Memory B cell (primary cell): ENCODE measurements at regions not wholly inside any gene's neighbourhood (a gene's known extent, or its start where the extent isn't known, plus 50 kb on each side); places are given as distances from the start of the nearest gene placed in this dataset.

Experiments used
- ATAC-seq: fragments of 150-1000 bp; cut with Tn5 transposase; 2 replicates; pipeline ENCODE4 v1.10.0; 2021; ENCODE audit warnings: low read depth, mild to moderate bottlenecking, moderate library complexity
- DNase-seq, 2 donors: peaks; one replicate each; pipeline ENCODE4 v3.0.0; 2022; ENCODE audit warnings: low spot score in 2 of 2
- H3K27ac Mint-ChIP-seq: one replicate; pipeline ENCODE4 v1.8.0; 2022; ENCODE audit warnings: mild to moderate bottlenecking, moderate library complexity, mixed read lengths
- H3K27me3 Mint-ChIP-seq: one replicate; pipeline ENCODE4 v1.8.0; 2022; ENCODE audit warnings: mixed read lengths
- H3K36me3 Mint-ChIP-seq: one replicate; pipeline ENCODE4 v1.8.0; 2022; ENCODE audit warnings: mild to moderate bottlenecking, mixed read lengths
- H3K4me1 Mint-ChIP-seq: one replicate; pipeline ENCODE4 v1.8.0; 2022; ENCODE audit warnings: mixed read lengths
- H3K4me3 Mint-ChIP-seq: one replicate; pipeline ENCODE4 v1.8.0; 2022; ENCODE audit warnings: mild to moderate bottlenecking, moderate library complexity, mixed read lengths
- H3K9me3 Mint-ChIP-seq: one replicate; pipeline ENCODE4 v1.8.0; 2022; ENCODE audit warnings: mixed read lengths

DNA sequence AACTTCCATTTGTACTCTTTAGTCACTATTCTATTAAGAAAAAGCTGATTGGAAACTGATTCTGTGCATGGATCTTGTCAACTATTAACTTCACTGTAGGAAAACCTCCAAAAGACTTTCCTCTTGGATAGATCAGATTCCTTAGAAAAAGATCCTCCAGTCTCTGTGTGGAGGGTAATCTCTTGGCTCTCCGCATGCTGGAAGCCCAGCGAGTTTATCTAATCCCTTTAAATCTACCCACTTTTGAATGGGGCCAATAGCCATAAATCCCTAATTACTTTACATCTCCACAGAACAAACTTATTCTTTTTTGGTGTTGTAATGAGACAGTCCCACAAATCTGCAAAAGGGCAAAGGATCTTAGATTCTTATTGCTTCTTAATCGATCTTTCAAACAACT is 1206.4 kb upstream of the ADGRL4 start:
- peaks cover 6% of the 10 kb centered on the region for H3K4me1 Mint-ChIP-seq
- no peak overlapping the region for H3K27ac Mint-ChIP-seq
- H3K4me3 Mint-ChIP-seq: no peak overlapping the region
- DNase-seq (no peak), ATAC-seq (no peak)
- H3K36me3 Mint-ChIP-seq: no peaks in the 10 kb centered on the region
- H3K9me3 Mint-ChIP-seq: peaks cover 1% of the 10 kb centered on the region
- H3K27me3 Mint-ChIP-seq: no peaks in the 10 kb centered on the region

DNA sequence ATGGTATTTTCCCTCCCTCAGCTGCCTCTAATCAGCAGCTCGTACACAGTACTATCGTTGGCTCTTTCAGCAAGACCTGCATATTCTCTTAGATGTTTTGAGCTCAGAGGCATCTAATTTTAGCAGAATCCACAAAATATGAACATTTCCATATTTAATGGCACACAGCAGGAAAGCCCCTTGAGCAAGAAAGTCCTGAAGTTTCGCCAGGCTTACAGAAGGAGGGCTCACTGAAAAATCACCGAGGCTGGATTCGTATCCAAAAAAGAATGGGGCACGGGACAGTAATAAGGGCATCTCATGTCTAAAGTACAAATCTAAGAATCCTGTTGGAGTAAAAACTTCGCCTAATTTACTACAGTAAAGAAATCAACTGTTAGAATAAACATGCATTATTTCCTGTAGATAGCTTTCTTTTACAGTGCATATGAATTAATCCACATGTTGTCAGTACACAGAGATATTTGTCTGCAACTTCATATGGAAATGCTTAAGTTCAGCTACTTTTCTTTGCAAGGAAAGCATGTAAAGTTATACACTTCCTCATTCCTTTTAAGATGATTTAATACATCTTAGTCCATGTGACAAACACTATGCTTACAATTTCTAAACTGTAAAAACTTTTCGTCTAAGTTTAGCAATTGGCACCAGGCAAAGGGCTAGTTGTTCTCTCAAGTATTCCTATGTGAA is 1205.3 kb upstream of the ADGRL4 start:
- no peak overlapping the region for H3K4me3 Mint-ChIP-seq
- H3K36me3 Mint-ChIP-seq: no peaks in the 10 kb centered on the region
- no peak for DNase-seq
- ATAC-seq: no peak
- peaks cover 1% of the 10 kb centered on the region for H3K9me3 Mint-ChIP-seq
- peaks cover 6% of the 10 kb centered on the region for H3K4me1 Mint-ChIP-seq
- H3K27me3 Mint-ChIP-seq: no peaks in the 10 kb centered on the region
- H3K27ac Mint-ChIP-seq: no peak overlapping the region

DNA sequence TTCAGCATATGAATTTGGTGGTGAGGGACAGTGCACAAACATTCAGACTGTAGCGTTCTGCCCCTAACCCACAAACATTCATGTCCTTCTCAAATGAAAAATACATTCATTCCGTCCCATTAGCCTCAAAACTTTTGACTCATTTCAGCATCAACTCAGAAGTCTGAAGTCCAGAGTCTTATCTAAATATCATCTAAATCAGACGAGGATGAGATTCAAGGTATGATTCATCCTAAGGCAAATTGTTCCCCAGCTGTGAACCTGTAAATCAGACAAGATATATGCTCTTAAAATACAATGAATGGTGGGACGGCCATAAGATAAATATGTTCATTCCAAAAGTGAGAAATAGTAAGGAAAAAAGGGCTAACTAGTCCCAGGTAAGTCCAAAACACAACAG is 1195.6 kb upstream of the ADGRL4 start:
- H3K4me3 Mint-ChIP-seq: no peak overlapping the region
- H3K27ac Mint-ChIP-seq: no peak overlapping the region
- H3K9me3 Mint-ChIP-seq: peaks cover 5% of the 10 kb centered on the region
- DNase-seq (no peak), ATAC-seq (no peak)
- no peaks in the 10 kb centered on the region for H3K4me1 Mint-ChIP-seq
- no peaks in the 10 kb centered on the region for H3K27me3 Mint-ChIP-seq
- H3K36me3 Mint-ChIP-seq: no peaks in the 10 kb centered on the region

DNA sequence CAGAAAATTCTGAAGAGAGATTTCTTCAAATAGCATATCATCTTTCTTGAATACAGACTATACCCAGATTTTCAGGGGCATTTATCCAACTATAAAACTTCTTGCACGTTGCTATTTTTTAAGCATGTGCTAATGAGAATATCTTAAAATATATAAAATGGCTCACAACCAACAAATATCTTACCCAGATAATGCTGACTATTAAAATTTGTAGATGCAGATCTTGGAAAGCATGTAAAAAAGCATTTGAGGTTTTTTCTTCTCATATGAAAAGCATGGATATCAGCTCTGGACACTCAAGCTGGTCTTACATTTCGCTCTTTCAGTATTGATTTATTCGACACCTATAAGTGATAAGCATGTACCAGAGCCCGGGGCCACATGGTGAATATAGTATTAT is 1187.7 kb upstream of the ADGRL4 start:
- no peaks in the 10 kb centered on the region for H3K36me3 Mint-ChIP-seq
- no peaks in the 10 kb centered on the region for H3K9me3 Mint-ChIP-seq
- H3K27ac Mint-ChIP-seq: no peak overlapping the region
- no peak for ATAC-seq
- no peaks in the 10 kb centered on the region for H3K4me1 Mint-ChIP-seq
- no peaks in the 10 kb centered on the region for H3K27me3 Mint-ChIP-seq
- DNase-seq: no peak
- H3K4me3 Mint-ChIP-seq: no peak overlapping the region

DNA sequence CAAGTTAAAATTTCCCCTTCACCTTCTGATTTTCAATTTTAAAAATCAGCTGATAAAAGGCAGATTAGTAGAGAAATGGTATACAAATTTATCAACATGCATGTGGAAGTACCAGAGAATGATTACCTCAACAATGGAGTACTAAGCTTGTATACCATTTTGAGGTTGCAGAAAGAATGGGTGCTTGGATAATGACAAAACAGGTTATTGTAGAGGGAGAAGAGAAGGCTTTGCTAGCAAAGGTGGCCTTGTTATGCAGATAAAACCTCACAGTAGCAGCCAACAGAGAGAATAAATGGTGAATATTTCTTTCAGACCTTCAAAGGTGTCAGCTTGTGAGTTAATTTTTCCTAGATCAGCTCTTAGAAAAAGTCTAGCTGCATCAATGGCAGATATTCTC is 1174.9 kb upstream of the ADGRL4 start:
- Mint-ChIP-seq H3K27me3 (no peaks in the 10 kb centered on the region), H3K36me3 (no peaks in the 10 kb centered on the region), H3K4me3 (no peak overlapping the region), H3K27ac (no peak overlapping the region), H3K4me1 (no peaks in the 10 kb centered on the region), H3K9me3 (peaks cover 6% of the 10 kb centered on the region)
- ATAC-seq (no peak), DNase-seq (no peak)

DNA sequence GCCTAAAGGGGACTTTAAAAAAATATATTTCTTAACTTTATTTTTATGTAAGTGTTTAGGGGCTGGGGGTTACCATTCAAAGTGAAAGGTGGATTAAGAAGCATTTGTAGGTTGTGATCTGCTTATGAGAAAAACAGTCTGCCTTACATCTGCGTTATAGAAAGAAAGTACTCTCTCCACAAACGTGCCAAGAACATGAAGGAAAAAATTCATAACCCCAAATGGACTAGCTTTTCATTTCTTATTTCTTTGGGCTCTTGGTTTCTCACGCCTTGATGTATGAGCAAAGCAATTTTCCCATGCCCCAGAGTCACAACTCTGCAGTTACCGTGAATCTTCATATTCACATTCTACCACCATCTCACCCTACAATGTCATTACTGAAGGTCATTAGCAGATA is 1165.1 kb upstream of the ADGRL4 start:
- peaks cover 6% of the 10 kb centered on the region for H3K9me3 Mint-ChIP-seq
- H3K4me1 Mint-ChIP-seq: no peaks in the 10 kb centered on the region
- DNase-seq: no peak
- H3K27me3 Mint-ChIP-seq: no peaks in the 10 kb centered on the region
- no peak overlapping the region for H3K27ac Mint-ChIP-seq
- no peaks in the 10 kb centered on the region for H3K36me3 Mint-ChIP-seq
- H3K4me3 Mint-ChIP-seq: no peak overlapping the region
- ATAC-seq: no peak

DNA sequence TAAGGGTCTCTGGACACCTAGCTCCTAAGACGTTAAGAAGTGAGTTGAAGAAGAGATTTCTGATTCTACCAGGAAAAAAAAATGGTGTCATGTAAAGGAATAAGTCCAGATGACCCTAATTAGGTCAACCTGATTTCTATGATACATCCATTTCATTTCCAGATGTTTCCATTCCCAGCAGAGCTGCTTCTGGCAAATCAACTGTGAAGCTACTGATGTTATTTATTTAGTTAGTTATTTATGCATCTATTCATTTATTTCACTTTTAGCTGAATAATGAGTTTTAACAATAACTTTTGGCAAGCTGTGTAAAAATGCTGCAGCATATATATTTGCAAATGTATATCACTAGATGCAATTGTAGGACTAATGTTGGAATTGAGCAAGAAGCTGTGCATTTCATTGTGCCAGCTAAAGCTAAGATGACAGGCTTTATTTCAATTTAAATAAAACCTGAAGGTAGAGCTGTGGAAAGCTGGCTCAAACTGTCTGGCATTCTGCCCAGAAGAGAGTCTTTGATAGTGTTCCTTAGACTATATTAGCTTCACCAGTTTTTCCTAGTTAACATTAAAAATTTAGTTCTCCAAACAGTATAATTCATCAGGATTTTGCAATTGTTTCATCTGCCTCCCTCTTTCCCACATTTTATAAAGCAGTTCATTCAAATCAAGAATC is 1164.4 kb upstream of the ADGRL4 start:
- H3K36me3 Mint-ChIP-seq: no peaks in the 10 kb centered on the region
- H3K27me3 Mint-ChIP-seq: no peaks in the 10 kb centered on the region
- H3K4me1 Mint-ChIP-seq: no peaks in the 10 kb centered on the region
- ATAC-seq: no peak
- no peak overlapping the region for H3K4me3 Mint-ChIP-seq
- no peak for DNase-seq
- no peak overlapping the region for H3K27ac Mint-ChIP-seq
- H3K9me3 Mint-ChIP-seq: peaks cover 2% of the 10 kb centered on the region

DNA sequence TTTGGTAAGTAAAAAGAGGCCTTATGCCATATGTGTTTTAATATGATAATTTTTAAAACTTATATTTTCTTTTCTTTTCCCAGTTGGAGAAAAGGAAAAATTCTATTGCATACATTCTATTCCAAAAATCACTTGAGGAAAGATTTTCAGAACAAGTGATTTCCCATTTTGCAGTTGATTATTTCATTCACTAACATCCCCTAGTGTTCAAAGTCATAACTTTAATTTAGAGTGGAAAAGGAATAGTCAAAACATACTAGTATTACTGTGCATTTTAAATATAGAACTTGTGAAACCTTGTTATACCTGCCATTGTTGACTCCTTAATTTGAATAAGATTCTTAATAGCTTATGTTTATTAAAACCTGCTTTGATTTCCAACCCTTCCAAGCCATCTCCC is 1157.6 kb upstream of the ADGRL4 start:
- DNase-seq (no peak), ATAC-seq (no peak)
- H3K9me3 Mint-ChIP-seq: no peaks in the 10 kb centered on the region
- no peaks in the 10 kb centered on the region for H3K4me1 Mint-ChIP-seq
- H3K27me3 Mint-ChIP-seq: no peaks in the 10 kb centered on the region
- H3K4me3 Mint-ChIP-seq: no peak overlapping the region
- no peaks in the 10 kb centered on the region for H3K36me3 Mint-ChIP-seq
- H3K27ac Mint-ChIP-seq: no peak overlapping the region

DNA sequence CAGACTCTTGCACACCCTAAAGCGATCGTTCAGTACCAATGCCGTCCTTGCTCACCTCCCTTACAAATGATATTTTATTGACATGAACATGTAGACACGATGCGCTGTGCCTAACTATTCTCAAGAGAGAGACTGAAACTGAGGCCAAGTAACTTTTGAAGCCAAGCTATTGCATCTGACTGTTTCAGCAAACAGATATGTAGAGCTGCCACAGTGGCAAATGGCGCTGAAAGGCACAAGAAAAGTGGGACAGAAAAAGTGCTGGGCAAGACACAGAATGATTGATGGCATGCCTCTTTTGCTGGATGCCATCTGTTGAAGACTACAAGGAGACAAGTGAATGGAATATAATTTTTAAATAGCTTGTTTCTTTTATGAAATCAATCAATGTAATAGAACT is 1157.2 kb upstream of the ADGRL4 start:
- Mint-ChIP-seq H3K4me1 (no peaks in the 10 kb centered on the region), H3K36me3 (no peaks in the 10 kb centered on the region), H3K4me3 (no peak overlapping the region), H3K9me3 (no peaks in the 10 kb centered on the region), H3K27me3 (no peaks in the 10 kb centered on the region), H3K27ac (no peak overlapping the region)
- ATAC-seq (no peak), DNase-seq (no peak)

DNA sequence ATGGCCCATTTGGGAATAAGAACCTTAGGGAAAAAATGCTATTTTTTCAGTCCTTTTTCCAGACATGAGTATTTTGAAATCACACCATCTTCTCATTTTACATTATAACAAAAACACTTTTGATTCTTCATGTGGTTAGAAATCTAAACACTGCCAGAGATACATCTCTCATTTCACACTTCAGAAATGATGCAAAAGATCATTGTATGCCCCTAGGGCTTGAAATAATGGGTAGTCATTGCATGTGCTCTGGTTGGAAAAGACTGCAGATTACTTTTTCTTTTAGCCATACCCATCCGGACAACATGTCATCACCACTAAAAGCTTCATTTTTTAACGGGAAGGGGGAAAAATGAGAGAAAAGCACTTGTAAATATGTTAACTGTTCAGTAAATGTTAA is 1152.2 kb upstream of the ADGRL4 start:
- Mint-ChIP-seq H3K27ac (no peak overlapping the region), H3K36me3 (no peaks in the 10 kb centered on the region), H3K27me3 (no peaks in the 10 kb centered on the region), H3K4me3 (no peak overlapping the region), H3K4me1 (no peaks in the 10 kb centered on the region), H3K9me3 (no peaks in the 10 kb centered on the region)
- DNase-seq (no peak), ATAC-seq (no peak)

DNA sequence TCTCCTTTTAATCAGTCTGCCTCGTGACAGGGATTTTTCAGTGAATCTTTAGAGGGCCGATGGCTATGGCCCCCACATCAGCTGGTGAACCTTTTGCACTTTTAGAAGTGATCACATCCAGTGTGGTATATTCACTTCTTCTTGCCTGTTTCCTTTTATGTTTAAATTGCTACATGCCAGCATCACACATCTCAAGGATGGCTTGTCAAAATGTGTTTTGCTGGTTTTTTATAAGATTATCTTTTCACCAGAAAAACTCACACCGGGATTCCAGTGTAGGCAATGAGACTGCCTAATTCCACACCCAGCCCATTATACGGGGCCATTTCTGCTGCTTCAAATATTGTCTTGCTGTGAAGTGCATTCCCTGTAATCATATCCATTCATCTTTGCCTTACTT is 1151.7 kb upstream of the ADGRL4 start:
- Mint-ChIP-seq H3K36me3 (no peaks in the 10 kb centered on the region), H3K4me3 (no peak overlapping the region), H3K9me3 (no peaks in the 10 kb centered on the region), H3K4me1 (no peaks in the 10 kb centered on the region), H3K27me3 (no peaks in the 10 kb centered on the region), H3K27ac (no peak overlapping the region)
- DNase-seq: no peak
- ATAC-seq: no peak

DNA sequence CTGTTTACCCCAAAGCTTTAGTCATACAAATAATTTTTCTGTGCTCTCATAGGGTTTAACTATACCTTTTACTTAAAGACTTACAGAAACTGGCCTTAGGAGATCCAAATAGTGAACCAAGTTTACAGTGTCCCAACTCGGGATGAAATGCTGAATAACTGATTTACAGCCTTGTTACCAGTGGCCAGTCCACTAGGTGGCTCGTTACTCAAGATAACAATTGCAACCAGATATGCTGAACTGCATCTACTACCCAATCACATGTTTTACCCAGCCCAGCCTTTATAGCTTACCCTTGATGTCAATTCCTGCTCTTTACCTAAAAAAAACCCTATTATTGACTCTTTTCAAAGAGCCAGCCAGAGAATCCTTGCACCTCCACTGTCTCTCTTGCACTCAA is 1148.8 kb upstream of the ADGRL4 start:
- ATAC-seq: no peak
- no peaks in the 10 kb centered on the region for H3K27me3 Mint-ChIP-seq
- DNase-seq: no peak
- no peak overlapping the region for H3K27ac Mint-ChIP-seq
- H3K4me1 Mint-ChIP-seq: no peaks in the 10 kb centered on the region
- H3K9me3 Mint-ChIP-seq: peaks cover 1% of the 10 kb centered on the region
- H3K4me3 Mint-ChIP-seq: no peak overlapping the region
- H3K36me3 Mint-ChIP-seq: no peaks in the 10 kb centered on the region

DNA sequence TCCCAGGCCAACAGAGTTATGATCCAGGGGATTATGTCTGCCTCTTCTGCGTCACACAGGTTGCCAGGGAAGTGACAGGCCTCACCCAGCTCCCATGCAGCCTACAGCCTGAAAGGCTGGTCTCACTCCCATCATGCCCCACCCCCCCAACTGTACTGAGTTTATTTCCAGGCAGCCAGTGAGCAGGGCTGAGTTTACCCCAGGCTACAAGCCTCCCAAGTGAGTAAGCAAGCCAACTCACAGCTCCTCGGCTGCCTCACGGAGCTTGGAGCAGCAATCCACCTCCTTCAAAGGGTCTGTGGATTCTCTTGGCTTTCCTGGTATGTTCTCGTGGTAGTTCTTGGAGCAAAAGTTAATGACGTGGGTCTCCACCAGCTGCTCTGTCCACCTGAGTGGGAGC is 1147.6 kb upstream of the ADGRL4 start:
- H3K4me1 Mint-ChIP-seq: no peaks in the 10 kb centered on the region
- H3K36me3 Mint-ChIP-seq: no peaks in the 10 kb centered on the region
- peaks cover 1% of the 10 kb centered on the region for H3K9me3 Mint-ChIP-seq
- DNase-seq: no peak
- no peak overlapping the region for H3K4me3 Mint-ChIP-seq
- H3K27me3 Mint-ChIP-seq: no peaks in the 10 kb centered on the region
- no peak for ATAC-seq
- no peak overlapping the region for H3K27ac Mint-ChIP-seq

DNA sequence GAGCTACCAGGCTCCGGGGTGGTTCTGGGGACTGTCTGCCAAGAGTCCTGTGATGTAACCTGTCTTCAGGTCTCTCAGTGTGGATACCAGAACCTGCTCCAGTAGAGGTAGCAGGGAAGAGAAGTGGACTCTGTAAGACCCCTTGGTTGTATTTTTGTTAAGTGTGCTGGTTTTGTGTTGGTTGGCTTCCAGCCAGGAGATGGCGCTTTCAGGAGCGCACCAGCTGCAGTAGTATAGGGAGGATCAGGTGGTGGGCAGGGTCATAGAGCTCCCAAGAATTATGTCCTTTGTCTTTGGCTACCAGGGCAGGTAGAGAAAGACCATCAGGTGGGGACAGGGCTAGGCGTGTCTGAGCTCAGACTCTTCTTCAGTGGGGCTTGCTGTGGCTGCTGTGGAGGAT is 1147.2 kb upstream of the ADGRL4 start:
- ATAC-seq: no peak
- Mint-ChIP-seq H3K36me3 (no peaks in the 10 kb centered on the region), H3K4me3 (no peak overlapping the region), H3K27ac (no peak overlapping the region), H3K9me3 (peaks cover 1% of the 10 kb centered on the region), H3K4me1 (no peaks in the 10 kb centered on the region), H3K27me3 (no peaks in the 10 kb centered on the region)
- no peak for DNase-seq

DNA sequence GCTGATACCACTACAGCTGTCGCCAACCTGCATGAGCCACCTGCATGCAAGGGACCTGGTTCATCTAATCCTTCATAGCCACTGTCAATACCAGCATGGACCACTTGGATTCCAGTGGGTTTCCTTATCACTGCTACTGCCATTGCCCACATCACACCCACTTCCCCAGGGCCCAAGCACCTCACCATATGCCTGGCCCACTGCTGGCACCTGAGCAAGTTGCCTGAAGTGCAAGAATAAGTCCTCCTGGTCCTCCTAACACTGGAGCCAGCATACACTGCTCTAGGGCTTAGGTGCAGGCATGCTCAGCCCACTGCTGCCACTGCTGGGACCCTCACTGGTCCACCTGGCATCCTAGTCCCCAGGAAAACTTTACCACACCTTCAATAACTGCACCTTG is 1136.8 kb upstream of the ADGRL4 start:
- ATAC-seq (no peak), DNase-seq (no peak)
- Mint-ChIP-seq H3K9me3 (peaks cover 10% of the 10 kb centered on the region), H3K27me3 (no peaks in the 10 kb centered on the region), H3K4me1 (no peaks in the 10 kb centered on the region), H3K27ac (no peak overlapping the region), H3K4me3 (no peak overlapping the region), H3K36me3 (peaks cover 1% of the 10 kb centered on the region)
